ENCODE measurements at regions not wholly inside any gene's neighbourhood (a gene's known extent, or its start where the extent isn't known, plus 50 kb on each side); places are given as distances from the start of the nearest gene placed in this dataset.

DNA sequence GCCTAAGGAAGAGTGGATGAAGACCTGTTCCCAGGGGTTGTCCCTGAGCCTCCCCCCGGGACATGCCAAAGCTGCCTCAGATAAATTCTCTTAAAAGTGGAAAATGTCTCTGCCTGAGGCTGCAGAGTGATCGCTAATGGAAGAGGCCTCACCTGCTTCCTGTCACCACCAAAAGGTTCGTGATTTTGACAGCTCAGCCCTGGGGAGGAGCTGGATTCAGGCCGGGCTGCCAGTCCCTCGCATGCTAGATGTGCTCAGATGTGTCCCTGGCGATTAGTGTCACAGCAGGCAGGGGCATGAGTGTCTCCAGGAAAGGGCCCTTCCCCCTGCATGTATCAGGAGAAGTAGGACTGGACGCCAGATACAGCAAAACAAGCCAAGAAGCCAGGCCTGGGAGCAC is 626.5 kb downstream of the UQCRFS1 start:
- Histone ChIP-seq H3K9me3 (ENCODE audit: control insufficient read depth in 5 of 5, low read length in 5 of 5) (no peaks in the 10 kb centered on the region), H3K27ac (ENCODE audit: low read depth, low read length) (no peak overlapping the region), H3K9ac (ENCODE audit: low read length in 5 of 5) (no peak overlapping the region), H3K4me3 (ENCODE audit: low read depth in 1 of 5, low read length in 5 of 5) (no peak overlapping the region), H3K36me3 (ENCODE audit: control insufficient read depth in 5 of 5, insufficient read depth in 5 of 5, low read length in 5 of 5) (no peaks in the 10 kb centered on the region), H3K4me1 (ENCODE audit: control insufficient read depth in 5 of 5, insufficient read depth in 5 of 5, low read length in 5 of 5) (no peaks in the 10 kb centered on the region), H3K27me3 (ENCODE audit: control insufficient read depth in 5 of 5, insufficient read depth in 4 of 5, low read length in 5 of 5) (peaks cover 0 to 2% (median 0%) of the 10 kb centered on the region in 5 donors)

DNA sequence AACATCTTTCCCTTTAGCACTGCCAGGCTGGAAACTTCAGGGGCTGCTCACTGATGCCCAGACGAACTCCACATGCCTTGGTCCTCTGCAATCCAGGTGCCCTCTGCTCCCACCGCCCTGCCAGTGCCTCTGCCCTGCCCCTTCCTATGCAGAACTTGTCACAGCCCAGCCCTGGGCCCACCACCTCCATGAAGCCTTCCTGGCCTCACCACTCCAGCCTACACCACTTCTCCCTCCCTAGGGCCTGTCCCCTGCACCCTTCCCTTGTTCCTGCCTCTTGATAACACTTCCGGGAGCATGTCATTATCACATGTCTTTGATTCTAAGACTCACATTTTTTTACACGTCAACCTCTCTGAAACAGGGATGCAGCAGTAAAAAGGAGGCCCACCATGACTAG is 627.2 kb downstream of the UQCRFS1 start:
- H3K9ac ChIP-seq (ENCODE audit: low read length in 5 of 5) = no peak overlapping the region
- H3K4me1 ChIP-seq (ENCODE audit: control insufficient read depth in 5 of 5, insufficient read depth in 5 of 5, low read length in 5 of 5) = no peaks in the 10 kb centered on the region
- no peak overlapping the region for H3K4me3 ChIP-seq (ENCODE audit: low read depth in 1 of 5, low read length in 5 of 5)
- H3K9me3 ChIP-seq (ENCODE audit: control insufficient read depth in 5 of 5, low read length in 5 of 5) = no peaks in the 10 kb centered on the region
- peaks cover 0 to 2% (median 0%) of the 10 kb centered on the region in 5 donors for H3K27me3 ChIP-seq (ENCODE audit: control insufficient read depth in 5 of 5, insufficient read depth in 4 of 5, low read length in 5 of 5)
- H3K36me3 ChIP-seq (ENCODE audit: control insufficient read depth in 5 of 5, insufficient read depth in 5 of 5, low read length in 5 of 5) = no peaks in the 10 kb centered on the region
- no peak overlapping the region for H3K27ac ChIP-seq (ENCODE audit: low read depth, low read length)

DNA sequence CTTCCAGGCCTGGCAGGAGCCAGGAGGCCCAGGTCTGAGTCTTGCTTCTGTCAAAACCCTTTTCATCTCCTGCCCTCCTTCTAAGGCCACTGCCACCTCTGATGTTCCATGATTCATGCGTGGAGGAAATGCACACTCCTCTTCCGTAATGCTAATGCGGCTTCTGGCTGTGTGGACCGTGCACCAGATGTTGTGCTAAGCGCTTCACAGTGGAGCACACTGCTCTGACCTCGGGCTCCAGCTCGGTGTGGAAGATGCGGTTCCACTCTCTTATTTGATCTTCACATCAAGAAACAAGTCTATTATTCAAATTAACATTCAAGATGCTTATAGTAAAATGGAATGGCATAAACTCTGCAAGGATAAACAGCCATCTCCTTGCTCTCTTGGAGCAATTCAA is 629.2 kb downstream of the UQCRFS1 start:
- no peak overlapping the region for H3K4me3 ChIP-seq (ENCODE audit: low read depth in 1 of 5, low read length in 5 of 5)
- no peaks in the 10 kb centered on the region for H3K9me3 ChIP-seq (ENCODE audit: control insufficient read depth in 5 of 5, low read length in 5 of 5)
- no peaks in the 10 kb centered on the region for H3K4me1 ChIP-seq (ENCODE audit: control insufficient read depth in 5 of 5, insufficient read depth in 5 of 5, low read length in 5 of 5)
- H3K27ac ChIP-seq (ENCODE audit: low read depth, low read length) = no peak overlapping the region
- peaks cover 0 to 2% (median 0%) of the 10 kb centered on the region in 5 donors for H3K27me3 ChIP-seq (ENCODE audit: control insufficient read depth in 5 of 5, insufficient read depth in 4 of 5, low read length in 5 of 5)
- no peaks in the 10 kb centered on the region for H3K36me3 ChIP-seq (ENCODE audit: control insufficient read depth in 5 of 5, insufficient read depth in 5 of 5, low read length in 5 of 5)
- no peak overlapping the region for H3K9ac ChIP-seq (ENCODE audit: low read length in 5 of 5)

DNA sequence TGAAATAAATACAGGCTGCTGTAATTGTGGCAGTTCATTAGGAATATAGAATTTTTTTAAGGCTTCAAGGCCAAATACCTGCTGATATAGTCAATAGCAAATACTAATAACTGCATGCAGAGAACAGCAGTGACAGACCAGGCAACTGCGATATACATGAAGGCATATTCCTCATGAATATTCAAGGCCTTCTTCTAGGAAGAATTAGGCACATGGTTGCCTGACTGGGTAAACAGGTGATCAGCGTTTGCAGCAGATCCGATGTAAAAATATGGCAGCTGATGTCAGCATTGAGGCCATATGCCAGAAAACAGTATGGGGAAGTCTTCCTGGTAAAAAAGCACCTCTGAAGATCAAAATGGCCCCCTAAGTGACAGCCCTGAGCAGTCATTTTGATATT is 629.7 kb downstream of the UQCRFS1 start:
- Histone ChIP-seq H3K4me1 (ENCODE audit: control insufficient read depth in 5 of 5, insufficient read depth in 5 of 5, low read length in 5 of 5) (no peaks in the 10 kb centered on the region), H3K4me3 (ENCODE audit: low read depth in 1 of 5, low read length in 5 of 5) (no peak overlapping the region), H3K27me3 (ENCODE audit: control insufficient read depth in 5 of 5, insufficient read depth in 4 of 5, low read length in 5 of 5) (peaks cover 0 to 2% (median 0%) of the 10 kb centered on the region in 5 donors), H3K9me3 (ENCODE audit: control insufficient read depth in 5 of 5, low read length in 5 of 5) (no peaks in the 10 kb centered on the region), H3K9ac (ENCODE audit: low read length in 5 of 5) (no peak overlapping the region), H3K36me3 (ENCODE audit: control insufficient read depth in 5 of 5, insufficient read depth in 5 of 5, low read length in 5 of 5) (no peaks in the 10 kb centered on the region), H3K27ac (ENCODE audit: low read depth, low read length) (no peak overlapping the region)

- Histone ChIP-seq H3K27ac (ENCODE audit: low read depth, low read length) (no peak overlapping the region), H3K4me3 (ENCODE audit: low read depth in 1 of 5, low read length in 5 of 5) (no peak overlapping the region), H3K27me3 (ENCODE audit: control insufficient read depth in 5 of 5, insufficient read depth in 4 of 5, low read length in 5 of 5) (peaks cover 0 to 2% (median 0%) of the 10 kb centered on the region in 5 donors)
Observed at GRCh38 chr19:28582796-28583195, 630.2 kb downstream of the UQCRFS1 start.

DNA sequence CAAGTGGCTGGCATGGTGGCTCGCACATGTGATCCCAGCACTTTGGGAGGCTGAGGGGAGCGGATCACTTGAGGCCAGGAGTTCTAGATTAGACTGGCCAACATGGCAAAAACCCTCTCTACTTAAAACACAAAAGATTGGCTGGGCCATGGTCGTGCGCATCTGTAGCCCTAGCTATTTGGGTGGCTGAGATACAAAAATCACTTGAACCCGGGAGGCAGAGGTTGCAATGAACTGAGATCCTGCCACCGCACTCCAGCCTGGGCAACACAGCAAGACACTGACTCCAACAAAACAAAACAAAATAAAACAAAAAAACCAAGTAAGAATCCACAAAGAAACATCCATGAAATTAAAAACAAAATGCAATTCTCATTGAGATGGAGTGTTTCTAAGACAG is 630.6 kb downstream of the UQCRFS1 start:
- H3K9me3 ChIP-seq (ENCODE audit: control insufficient read depth in 5 of 5, low read length in 5 of 5) = no peaks in the 10 kb centered on the region
- H3K4me3 ChIP-seq (ENCODE audit: low read depth in 1 of 5, low read length in 5 of 5) = no peak overlapping the region
- H3K4me1 ChIP-seq (ENCODE audit: control insufficient read depth in 5 of 5, insufficient read depth in 5 of 5, low read length in 5 of 5) = no peaks in the 10 kb centered on the region
- no peak overlapping the region for H3K9ac ChIP-seq (ENCODE audit: low read length in 5 of 5)
- H3K36me3 ChIP-seq (ENCODE audit: control insufficient read depth in 5 of 5, insufficient read depth in 5 of 5, low read length in 5 of 5) = no peaks in the 10 kb centered on the region
- H3K27ac ChIP-seq (ENCODE audit: low read depth, low read length) = no peak overlapping the region
- H3K27me3 ChIP-seq (ENCODE audit: control insufficient read depth in 5 of 5, insufficient read depth in 4 of 5, low read length in 5 of 5) = peaks cover 0 to 2% (median 0%) of the 10 kb centered on the region in 5 donors

More at GRCh38 chr19:28582796-28583195, 630.2 kb downstream of the UQCRFS1 start:
- no peak overlapping the region for H3K9ac ChIP-seq (ENCODE audit: low read length in 5 of 5)
- no peaks in the 10 kb centered on the region for H3K9me3 ChIP-seq (ENCODE audit: control insufficient read depth in 5 of 5, low read length in 5 of 5)
- no peaks in the 10 kb centered on the region for H3K36me3 ChIP-seq (ENCODE audit: control insufficient read depth in 5 of 5, insufficient read depth in 5 of 5, low read length in 5 of 5)
- H3K4me1 ChIP-seq (ENCODE audit: control insufficient read depth in 5 of 5, insufficient read depth in 5 of 5, low read length in 5 of 5) = no peaks in the 10 kb centered on the region

DNA sequence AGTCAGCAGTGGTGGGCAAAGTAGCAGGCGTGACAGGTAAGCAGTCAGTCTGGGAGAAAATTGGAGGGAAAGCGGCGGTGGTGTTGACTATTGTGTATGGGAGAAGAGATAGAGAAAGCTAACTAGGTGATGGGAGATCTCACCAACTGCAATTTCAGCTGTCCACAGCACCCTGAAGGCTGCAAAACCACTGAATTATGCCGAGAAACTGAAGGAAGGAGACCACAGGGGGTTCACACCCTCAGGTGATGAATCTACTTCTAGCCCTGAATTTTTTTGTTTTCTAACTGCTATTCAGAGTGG is 631.5 kb downstream of the UQCRFS1 start:
- no peak overlapping the region for H3K9ac ChIP-seq (ENCODE audit: low read length in 5 of 5)
- no peaks in the 10 kb centered on the region for H3K9me3 ChIP-seq (ENCODE audit: control insufficient read depth in 5 of 5, low read length in 5 of 5)
- no peak overlapping the region for H3K27ac ChIP-seq (ENCODE audit: low read depth, low read length)
- H3K27me3 ChIP-seq (ENCODE audit: control insufficient read depth in 5 of 5, insufficient read depth in 4 of 5, low read length in 5 of 5) = peaks cover 0 to under 1% (median 0%) of the 10 kb centered on the region in 5 donors
- no peaks in the 10 kb centered on the region for H3K4me1 ChIP-seq (ENCODE audit: control insufficient read depth in 5 of 5, insufficient read depth in 5 of 5, low read length in 5 of 5)
- no peaks in the 10 kb centered on the region for H3K36me3 ChIP-seq (ENCODE audit: control insufficient read depth in 5 of 5, insufficient read depth in 5 of 5, low read length in 5 of 5)
- H3K4me3 ChIP-seq (ENCODE audit: low read depth in 1 of 5, low read length in 5 of 5) = no peak overlapping the region

- Histone ChIP-seq H3K36me3 (ENCODE audit: control insufficient read depth in 5 of 5, insufficient read depth in 5 of 5, low read length in 5 of 5) (no peaks in the 10 kb centered on the region), H3K27me3 (ENCODE audit: control insufficient read depth in 5 of 5, insufficient read depth in 4 of 5, low read length in 5 of 5) (no peaks in the 10 kb centered on the region), H3K4me1 (ENCODE audit: control insufficient read depth in 5 of 5, insufficient read depth in 5 of 5, low read length in 5 of 5) (peaks cover 0 to 4% (median 0%) of the 10 kb centered on the region in 5 donors), H3K9ac (ENCODE audit: low read length in 5 of 5) (no peak overlapping the region), H3K9me3 (ENCODE audit: control insufficient read depth in 5 of 5, low read length in 5 of 5) (no peaks in the 10 kb centered on the region), H3K27ac (ENCODE audit: low read depth, low read length) (no peak overlapping the region), H3K4me3 (ENCODE audit: low read depth in 1 of 5, low read length in 5 of 5) (no peak overlapping the region)
Observed at GRCh38 chr19:28578786-28579505, 634.0 kb downstream of the UQCRFS1 start.

DNA sequence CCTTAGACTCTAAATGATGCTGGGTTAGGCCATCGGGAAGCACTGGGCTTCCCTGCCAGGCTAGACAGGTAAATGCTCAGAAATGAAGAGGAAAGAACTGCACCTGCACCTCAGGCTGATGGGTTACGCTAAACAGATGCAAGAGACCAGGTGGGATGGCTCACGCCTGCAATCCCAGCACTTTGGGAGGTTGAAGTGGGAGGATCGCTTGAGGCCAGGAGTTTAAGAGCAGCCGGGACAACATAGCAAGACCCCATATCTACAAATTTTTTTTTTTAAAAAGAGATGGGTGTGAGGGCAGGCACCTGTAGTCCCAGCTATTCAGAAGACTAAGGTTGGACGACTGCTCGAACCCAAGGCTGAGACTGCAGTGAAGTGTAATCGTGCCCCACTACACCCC is 634.7 kb downstream of the UQCRFS1 start:
- H3K36me3 ChIP-seq (ENCODE audit: control insufficient read depth in 5 of 5, insufficient read depth in 5 of 5, low read length in 5 of 5) = no peaks in the 10 kb centered on the region
- no peak overlapping the region for H3K27ac ChIP-seq (ENCODE audit: low read depth, low read length)
- H3K9me3 ChIP-seq (ENCODE audit: control insufficient read depth in 5 of 5, low read length in 5 of 5) = no peaks in the 10 kb centered on the region
- H3K4me3 ChIP-seq (ENCODE audit: low read depth in 1 of 5, low read length in 5 of 5) = no peak overlapping the region
- H3K9ac ChIP-seq (ENCODE audit: low read length in 5 of 5) = no peak overlapping the region
- peaks cover 0 to 4% (median 0%) of the 10 kb centered on the region in 5 donors for H3K4me1 ChIP-seq (ENCODE audit: control insufficient read depth in 5 of 5, insufficient read depth in 5 of 5, low read length in 5 of 5)
- no peaks in the 10 kb centered on the region for H3K27me3 ChIP-seq (ENCODE audit: control insufficient read depth in 5 of 5, insufficient read depth in 4 of 5, low read length in 5 of 5)

DNA sequence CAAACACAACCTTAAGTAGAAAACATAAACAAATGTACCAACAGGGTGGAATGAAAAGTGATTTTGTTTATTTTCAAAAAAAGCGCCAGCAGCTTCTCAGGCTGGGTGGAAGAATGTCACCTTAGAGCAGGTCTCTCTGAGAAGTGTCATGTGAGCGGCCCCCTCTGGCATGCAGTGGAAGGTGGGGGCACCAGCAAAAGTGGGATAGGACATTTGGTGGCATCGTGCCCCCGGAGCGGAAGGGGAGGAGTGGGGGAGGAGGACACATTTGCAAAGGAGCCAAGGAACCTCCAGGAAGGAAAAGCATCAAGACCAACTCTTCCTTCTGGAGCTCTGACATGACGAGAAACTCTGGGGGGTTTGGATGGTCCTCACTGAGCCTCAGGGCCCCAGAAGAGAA is 635.3 kb downstream of the UQCRFS1 start:
- H3K4me3 ChIP-seq (ENCODE audit: low read depth in 1 of 5, low read length in 5 of 5) = no peak overlapping the region
- no peaks in the 10 kb centered on the region for H3K9me3 ChIP-seq (ENCODE audit: control insufficient read depth in 5 of 5, low read length in 5 of 5)
- H3K27ac ChIP-seq (ENCODE audit: low read depth, low read length) = no peak overlapping the region
- H3K9ac ChIP-seq (ENCODE audit: low read length in 5 of 5) = no peak overlapping the region
- no peaks in the 10 kb centered on the region for H3K27me3 ChIP-seq (ENCODE audit: control insufficient read depth in 5 of 5, insufficient read depth in 4 of 5, low read length in 5 of 5)
- peaks cover 0 to 4% (median 0%) of the 10 kb centered on the region in 5 donors for H3K4me1 ChIP-seq (ENCODE audit: control insufficient read depth in 5 of 5, insufficient read depth in 5 of 5, low read length in 5 of 5)
- H3K36me3 ChIP-seq (ENCODE audit: control insufficient read depth in 5 of 5, insufficient read depth in 5 of 5, low read length in 5 of 5) = no peaks in the 10 kb centered on the region
